Neural cell (in vitro differentiated cells): ENCODE measurements at regions not wholly inside any gene's neighbourhood (a gene's known extent, or its start where the extent isn't known, plus 50 kb on each side); places are given as distances from the start of the nearest gene placed in this dataset.
"Not testable (repeated sequence)": the region's sequence is repeated elsewhere in the genome, so short reads cannot be mapped to it uniquely, and the experiment has no call there.

Experiments used
- H2AFZ ChIP-seq: fragments of 200-600, 300-800 bp; sonication (generic), shearing (Covaris generic); 2 replicates; pipeline ENCODE4 v1.6.0; 2014; ENCODE audit warnings: low read depth, mild to moderate bottlenecking, antibody characterized with exemption, low read length, moderate library complexity
- H3F3A ChIP-seq: fragments of 200-600 bp; shearing (Covaris generic); 2 replicates; pipeline ENCODE4 v1.6.1; 2016; ENCODE audit warnings: mild to moderate bottlenecking, moderate library complexity, mixed read lengths, antibody characterized with exemption, low read length; ENCODE audit not compliant: insufficient read depth, poor library complexity, severe bottlenecking
- H3K27ac ChIP-seq: fragments of 200-600, 300-800 bp; sonication (generic), shearing (Covaris generic); 2 replicates; pipeline ENCODE4 v1.5.1; 2014; ENCODE audit warnings: mild to moderate bottlenecking, low read length, moderate library complexity
- H3K27me3 ChIP-seq: fragments of 300-800, 200-600 bp; sonication (generic), shearing (Covaris generic); 2 replicates; pipeline ENCODE4 v1.6.0; 2014; ENCODE audit warnings: mild to moderate bottlenecking, low read depth, low read length, moderate library complexity; ENCODE audit not compliant: insufficient read depth
- H3K36me3 ChIP-seq: fragments of 300-800, 200-600 bp; sonication (generic), shearing (Covaris generic); 2 replicates; pipeline ENCODE4 v1.5.1; 2014; ENCODE audit warnings: mild to moderate bottlenecking, antibody characterized with exemption, low read length, moderate library complexity; ENCODE audit not compliant: insufficient read depth
- H3K4me2 ChIP-seq: fragments of 300-800, 200-600 bp; sonication (generic), shearing (Covaris generic); 2 replicates; pipeline ENCODE4 v1.6.0; 2014; ENCODE audit warnings: mild to moderate bottlenecking, low read length
- H3K4me3 ChIP-seq: fragments of 300-800, 200-600 bp; sonication (generic), shearing (Covaris generic); 2 replicates; pipeline ENCODE4 v1.5.1; 2014; ENCODE audit warnings: mild to moderate bottlenecking, low read length, moderate library complexity
- H3K79me2 ChIP-seq: fragments of 200-600 bp; shearing (Covaris generic); replicated peaks from 2 replicates; pipeline ENCODE4 v1.6.0; 2014; ENCODE audit warnings: mild to moderate bottlenecking, low read length, moderate library complexity; ENCODE audit not compliant: insufficient read depth
- H3K9ac ChIP-seq: fragments of 300-800, 200-600 bp; sonication (generic), shearing (Covaris generic); 2 replicates; pipeline ENCODE4 v1.6.1; 2016; ENCODE audit warnings: mild to moderate bottlenecking, low read length, mixed read lengths
- H3K9me2 ChIP-seq: fragments of 200-600 bp; shearing (Covaris generic); 2 replicates; pipeline ENCODE4 v1.6.1; 2016; ENCODE audit warnings: mild to moderate bottlenecking, low read length, mixed read lengths; ENCODE audit not compliant: insufficient read depth
- H3K9me3 ChIP-seq: fragments of 200-600, 300-800 bp; sonication (generic), shearing (Covaris generic); 2 replicates; pipeline ENCODE4 v1.6.1; 2016; ENCODE audit warnings: mild to moderate bottlenecking, mixed run types, low read length, moderate library complexity, mixed read lengths
- H4K20me1 ChIP-seq: fragments of 200-600 bp; shearing (Covaris generic); 2 replicates; pipeline ENCODE4 v1.6.1; 2016; ENCODE audit warnings: mild to moderate bottlenecking, mixed run types; ENCODE audit not compliant: insufficient read depth

- H3K9me2 ChIP-seq, H3K9ac ChIP-seq, H3K27me3 ChIP-seq, H3K9me3 ChIP-seq, H4K20me1 ChIP-seq, H3K4me2 ChIP-seq, H2AFZ ChIP-seq, H3K27ac ChIP-seq, H3K79me2 ChIP-seq, H3F3A ChIP-seq, H3K36me3 ChIP-seq, H3K4me3 ChIP-seq: not testable (repeated sequence)
Measured at GRCh38 chr2:87093252-87093651, 71.6 kb upstream of the PLGLB1 start.

GRCh38 chr2:87093937-87094529 is 72.4 kb upstream of the PLGLB1 start:
- not testable (repeated sequence) for H3K4me2 ChIP-seq, H2AFZ ChIP-seq, H3K4me3 ChIP-seq, H3K27me3 ChIP-seq, H3K36me3 ChIP-seq, H3K79me2 ChIP-seq, H3K9ac ChIP-seq, H4K20me1 ChIP-seq, H3K27ac ChIP-seq, H3F3A ChIP-seq, H3K9me3 ChIP-seq, H3K9me2 ChIP-seq

GRCh38 chr2:87095804-87096203 is 74.2 kb upstream of the PLGLB1 start:
- H3K27me3 ChIP-seq, H3K9me2 ChIP-seq, H3K36me3 ChIP-seq, H4K20me1 ChIP-seq, H3K9me3 ChIP-seq, H3K4me3 ChIP-seq, H3K79me2 ChIP-seq, H3F3A ChIP-seq, H3K27ac ChIP-seq, H3K4me2 ChIP-seq, H2AFZ ChIP-seq, H3K9ac ChIP-seq: not testable (repeated sequence)

DNA sequence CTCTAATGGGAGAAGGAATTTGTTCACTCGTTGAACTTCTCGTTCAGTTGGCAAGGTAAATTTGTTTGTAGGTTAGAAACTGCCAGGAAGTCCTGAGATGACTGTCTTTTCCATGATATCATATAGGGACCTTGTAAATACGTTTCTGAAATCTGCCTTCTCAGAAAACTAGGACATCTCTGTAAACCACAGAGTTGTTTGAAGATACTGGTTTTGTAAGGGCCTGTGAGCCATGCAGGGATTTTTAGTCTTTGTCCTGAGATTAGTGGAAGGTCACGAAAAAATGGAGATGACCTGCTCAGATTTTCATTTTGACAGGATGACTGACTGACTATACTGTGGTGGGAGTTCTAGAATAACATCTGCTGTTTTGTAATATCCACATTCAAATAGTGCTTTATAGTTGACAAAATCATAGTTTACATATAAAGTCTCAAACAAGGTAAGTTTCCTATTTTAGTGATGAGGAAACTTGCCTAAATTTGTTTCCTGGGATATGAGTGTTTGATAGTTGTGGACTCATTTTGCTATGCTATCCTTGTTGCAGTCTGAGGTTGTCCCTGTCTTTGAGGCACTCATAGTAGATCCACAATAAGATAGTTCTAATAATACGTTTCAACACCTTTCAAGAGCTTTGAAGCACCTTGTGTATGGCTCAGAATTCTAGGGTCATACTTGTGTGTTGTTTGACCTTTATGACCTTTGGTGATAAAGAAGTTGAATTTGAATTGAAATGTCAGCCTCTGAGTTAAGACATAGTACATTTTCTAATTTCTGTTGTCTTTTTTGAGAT is 107.3 kb upstream of the PLGLB1 start:
- not testable (repeated sequence) for H3K4me2 ChIP-seq, H3K9me3 ChIP-seq, H4K20me1 ChIP-seq, H3K9me2 ChIP-seq, H3K9ac ChIP-seq, H3K79me2 ChIP-seq, H3F3A ChIP-seq, H2AFZ ChIP-seq, H3K36me3 ChIP-seq, H3K27ac ChIP-seq, H3K4me3 ChIP-seq, H3K27me3 ChIP-seq

DNA sequence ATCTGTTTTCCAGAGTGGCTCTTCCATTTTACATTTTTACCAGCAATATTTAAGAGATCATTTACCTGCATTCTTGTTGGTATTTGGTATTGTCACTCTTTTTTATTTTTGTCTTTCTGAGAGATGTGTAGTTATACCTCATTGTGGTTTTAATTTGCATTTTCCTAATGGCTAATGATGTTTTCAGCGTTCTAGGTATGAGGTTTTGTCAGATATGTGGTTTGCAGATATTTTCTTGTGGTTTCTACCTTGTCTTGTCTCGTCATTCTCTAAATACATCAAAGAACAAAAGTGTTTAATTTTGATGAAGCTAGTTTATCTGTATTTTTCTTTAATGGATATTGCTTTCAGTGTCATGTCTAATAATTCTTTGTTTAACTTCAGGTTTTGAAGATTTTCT is 110.9 kb upstream of the PLGLB1 start:
- not testable (repeated sequence) for H3K27me3 ChIP-seq, H3F3A ChIP-seq, H3K4me3 ChIP-seq, H3K36me3 ChIP-seq, H3K27ac ChIP-seq, H2AFZ ChIP-seq, H3K9me2 ChIP-seq, H4K20me1 ChIP-seq, H3K9me3 ChIP-seq, H3K79me2 ChIP-seq, H3K9ac ChIP-seq, H3K4me2 ChIP-seq

- H4K20me1 ChIP-seq, H3K9me3 ChIP-seq, H3K4me3 ChIP-seq, H3F3A ChIP-seq, H3K9me2 ChIP-seq, H3K27ac ChIP-seq, H3K9ac ChIP-seq, H3K4me2 ChIP-seq, H3K36me3 ChIP-seq, H2AFZ ChIP-seq, H3K27me3 ChIP-seq, H3K79me2 ChIP-seq: not testable (repeated sequence)
Measured at GRCh38 chr2:87151835-87152493, 130.3 kb upstream of the PLGLB1 start.

DNA sequence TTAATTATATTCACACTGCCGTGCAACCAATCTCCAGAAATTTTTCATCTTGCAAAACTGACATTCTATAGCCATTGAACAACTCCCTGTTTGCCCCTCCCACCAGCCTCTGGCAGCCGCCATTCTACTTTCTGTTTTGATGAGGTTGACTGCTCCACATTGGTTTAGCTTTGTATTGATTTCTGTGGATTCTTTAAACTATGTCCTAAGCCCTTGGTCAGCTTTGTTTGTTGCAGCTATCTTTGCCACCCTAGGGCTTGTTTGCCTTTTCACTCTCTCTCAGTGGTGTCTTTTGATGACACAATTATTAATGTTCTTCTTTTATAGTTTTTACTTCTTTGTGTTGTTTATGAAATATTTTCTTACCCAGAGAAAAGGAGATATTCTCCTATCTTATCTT is 152.8 kb upstream of the PLGLB1 start:
- H3K27ac ChIP-seq, H3K4me3 ChIP-seq, H4K20me1 ChIP-seq, H3K9me3 ChIP-seq, H3K27me3 ChIP-seq, H3K9ac ChIP-seq, H3K36me3 ChIP-seq, H3K79me2 ChIP-seq, H3K4me2 ChIP-seq, H3F3A ChIP-seq, H3K9me2 ChIP-seq, H2AFZ ChIP-seq: not testable (repeated sequence)

DNA sequence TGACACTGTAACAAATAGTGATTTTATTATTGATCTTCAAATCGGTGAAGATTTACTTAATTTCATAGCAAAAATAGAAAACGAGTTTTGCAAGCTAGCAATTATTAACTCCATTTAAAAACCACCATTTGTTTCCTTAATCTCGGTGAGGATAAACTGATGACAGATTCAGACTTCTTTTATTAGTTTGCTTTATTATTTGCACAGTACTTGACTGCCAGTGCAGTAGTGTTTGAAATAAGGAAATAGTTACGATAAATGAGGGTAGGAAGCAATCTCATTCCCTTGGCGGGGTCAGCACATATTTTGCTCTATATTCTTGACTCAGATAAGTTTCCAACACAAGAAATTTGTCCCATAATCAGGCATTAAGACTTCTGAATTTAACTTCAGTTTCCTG is 161.7 kb upstream of the PLGLB1 start:
- H4K20me1 ChIP-seq, H3K27me3 ChIP-seq, H3K27ac ChIP-seq, H3K9me2 ChIP-seq, H3K79me2 ChIP-seq, H2AFZ ChIP-seq, H3K4me2 ChIP-seq, H3K4me3 ChIP-seq, H3K9ac ChIP-seq, H3K36me3 ChIP-seq, H3K9me3 ChIP-seq, H3F3A ChIP-seq: not testable (repeated sequence)
